ENCODE measurements at regions not wholly inside any gene's neighbourhood (a gene's known extent, or its start where the extent isn't known, plus 50 kb on each side); places are given as distances from the start of the nearest gene placed in this dataset.

GRCh38 chr2:21268878-21269224, 145.1 kb downstream of the TDRD15 start:
- DNase-seq (no peak), ATAC-seq (no peak)
- Histone ChIP-seq H3K9me3 (no peaks in the 10 kb centered on the region), H3K4me3 (no peak overlapping the region), H3K27ac (peak overlapping the region in 7 of 12 donors; percentile 39 to 75 (median 63)), H3K27me3 (no peaks in the 10 kb centered on the region), H3K36me3 (no peaks in the 10 kb centered on the region), H3K4me1 (peaks cover 0 to 46% (median 24%) of the 10 kb centered on the region in 12 donors)
- no peak for TF ChIP-seq POLR2A (IDR thresholded peaks at IDR 0.05)
- TF ChIP-seq CTCF (IDR thresholded peaks at IDR 0.05) = no peak
- WGBS, 4 donors = 66 to 77% (median 71%) methylated on average over 7 of the region's 7 CpGs
- intact Hi-C loops (cut with DNase I) = loop anchor here in 1 of 10 donors (2.0 kb wide), 1 partner anchor 20 kb away; no protein-coding TSS in a partner anchor

- peak overlapping the region in 6 of 12 donors; percentile 50 to 75 (median 65) for H3K27ac ChIP-seq
- DNase-seq = no peak
- H3K27me3 ChIP-seq = no peaks in the 10 kb centered on the region
- peaks cover 0 to 46% (median 24%) of the 10 kb centered on the region in 12 donors for H3K4me1 ChIP-seq
- H3K4me3 ChIP-seq = no peak overlapping the region
- ATAC-seq = no peak
- TF ChIP-seq POLR2A (IDR thresholded peaks at IDR 0.05) (no peak), CTCF (IDR thresholded peaks at IDR 0.05) (no peak)
- 68 to 84% (median 83%) methylated on average over 1 of the region's 1 CpG for WGBS, 4 donors
- H3K36me3 ChIP-seq = no peaks in the 10 kb centered on the region
- H3K9me3 ChIP-seq = no peaks in the 10 kb centered on the region
- intact Hi-C loops (cut with DNase I) = loop anchor here in 1 of 10 donors (2.0 kb wide), 1 partner anchor 19 kb away; no protein-coding TSS in a partner anchor
These were observed 145.6 kb downstream of the TDRD15 start for GRCh38 chr2:21269382-21269781.

- no peak for DNase-seq
- peak in 1 of 4 donors; percentile 24 for ATAC-seq
- TF ChIP-seq CTCF (IDR thresholded peaks at IDR 0.05) = no peak
- no peak for TF ChIP-seq POLR2A (IDR thresholded peaks at IDR 0.05)
- Histone ChIP-seq H3K4me3 (no peak overlapping the region), H3K27me3 (no peaks in the 10 kb centered on the region), H3K4me1 (peaks cover 0 to 46% (median 24%) of the 10 kb centered on the region in 12 donors), H3K27ac (peak overlapping the region in 11 of 12 donors; percentile 4 to 75 (median 54)), H3K36me3 (no peaks in the 10 kb centered on the region), H3K9me3 (no peaks in the 10 kb centered on the region)
- 49 to 60% (median 55%) methylated on average over 2 of the region's 2 CpGs for WGBS, 4 donors
- intact Hi-C loops (cut with DNase I) = no loop called here
These were observed 146.3 kb downstream of the TDRD15 start for GRCh38 chr2:21270083-21270491.

- TF ChIP-seq CTCF (IDR thresholded peaks at IDR 0.05) (no peak), POLR2A (IDR thresholded peaks at IDR 0.05) (no peak)
- H3K27me3 ChIP-seq = no peaks in the 10 kb centered on the region
- WGBS, 4 donors = 21 to 39% (median 31%) methylated on average over 5 of the region's 5 CpGs
- H3K9me3 ChIP-seq = no peaks in the 10 kb centered on the region
- intact Hi-C loops (cut with DNase I) = no loop called here
- peak; percentile 72 to 92 (median 82) for DNase-seq
- no peaks in the 10 kb centered on the region for H3K36me3 ChIP-seq
- ATAC-seq = peak; percentile 88 to 94 (median 92)
- peak overlapping the region in 10 of 12 donors; percentile 4 to 75 (median 58) for H3K27ac ChIP-seq
- H3K4me1 ChIP-seq = peaks cover 0 to 46% (median 24%) of the 10 kb centered on the region in 12 donors
- no peak overlapping the region for H3K4me3 ChIP-seq
These were observed 146.9 kb downstream of the TDRD15 start for GRCh38 chr2:21270708-21271122.

Measured in heart left ventricle (tissue), 16 donors.